IMR-90 (cell line): ENCODE measurements at regions not wholly inside any gene's neighbourhood (a gene's known extent, or its start where the extent isn't known, plus 50 kb on each side); places are given as distances from the start of the nearest gene placed in this dataset.

Experiments
- ATAC-seq: fragments of 200-7000 bp; cut with Tn5 transposase; 2 replicates; pipeline ENCODE4 v1.9.1; 2020; ENCODE audit warnings: low read depth, mild to moderate bottlenecking, moderate library complexity
- BruUV-seq: library from RNA; stranded (reverse); fragments of 400-500 nt; replicated peaks from 2 replicates; lab custom pipeline; 2021; lab: Mats Ljungman, UMichigan
- CTCF ChIA-PET: fragments of 300-600 bp; formaldehyde crosslinking; extraction: SDS; loops from one replicate; lab custom pipeline; 2021; ENCODE audit warnings: antibody characterized with exemption; lab: Yijun Ruan, JAX
- POLR2A ChIA-PET: fragments of 300-600 bp; sonication (Branson Sonifier 250); formaldehyde crosslinking; loops from one replicate; lab custom pipeline; 2022; ENCODE audit warnings: antibody characterized with exemption; ENCODE audit not compliant: unreplicated experiment; lab: Charles Lee
- DNase-seq: peaks from one replicate; pipeline ENCODE4 v3.0.0; 2013
- H2AFZ ChIP-seq: replicated peaks from 2 replicates; pipeline ENCODE3; 2013; ENCODE audit warnings: low read length, mild to moderate bottlenecking; ENCODE audit not compliant: poor library complexity
- H2AK5ac ChIP-seq: 2 replicates; pipeline ENCODE4 v1.6.1; 2013; ENCODE audit warnings: low read depth, low read length, inconsistent platforms
- H2AK9ac ChIP-seq: replicated peaks from 2 replicates; pipeline ENCODE3; 2013; ENCODE audit warnings: mild to moderate bottlenecking, low read depth, low read length, moderate library complexity; ENCODE audit not compliant: poor library complexity
- H2BK120ac ChIP-seq: 2 replicates; pipeline ENCODE4 v1.6.1; 2013; ENCODE audit warnings: low read depth, low read length, inconsistent platforms
- H2BK15ac ChIP-seq: 3 replicates; pipeline ENCODE4 v1.6.1; 2013; ENCODE audit warnings: low read depth, low read length, inconsistent platforms
- H2BK20ac ChIP-seq: 2 replicates; pipeline ENCODE4 v1.6.1; 2013; ENCODE audit warnings: low read depth, mild to moderate bottlenecking, inconsistent platforms, low read length, moderate library complexity
- H2BK5ac ChIP-seq: 2 replicates; pipeline ENCODE4 v1.6.1; 2013; ENCODE audit warnings: mild to moderate bottlenecking, low read depth, low read length, inconsistent platforms; ENCODE audit not compliant: poor library complexity, severe bottlenecking
- H3K14ac ChIP-seq: replicated peaks from 2 replicates; pipeline ENCODE4 v1.6.1; 2013; ENCODE audit warnings: low read depth, low read length, inconsistent platforms
- H3K18ac ChIP-seq: 2 replicates; pipeline ENCODE4 v1.6.1; 2013; ENCODE audit warnings: low read depth, low read length, control low read depth
- H3K23ac ChIP-seq: 2 replicates; pipeline ENCODE4 v1.6.1; 2013; ENCODE audit warnings: low read depth, low read length, inconsistent platforms
- H3K27ac ChIP-seq: 2 replicates; pipeline ENCODE4 v1.5.1; 2013; ENCODE audit warnings: mild to moderate bottlenecking, control low read depth, low read length; ENCODE audit not compliant: insufficient read depth
- H3K27me3 ChIP-seq: 2 replicates; pipeline ENCODE4 v1.6.1; 2013; ENCODE audit warnings: low read length; ENCODE audit not compliant: control insufficient read depth, insufficient read depth
- H3K36me3 ChIP-seq: 2 replicates; pipeline ENCODE4 v1.6.1; 2013; ENCODE audit warnings: low read length, mixed read lengths; ENCODE audit not compliant: control insufficient read depth, insufficient read depth
- H3K4ac ChIP-seq: 2 replicates; pipeline ENCODE4 v1.6.1; 2013; ENCODE audit warnings: low read depth, low read length, inconsistent platforms
- H3K4me1 ChIP-seq: 2 replicates; pipeline ENCODE4 v1.6.1; 2013; ENCODE audit warnings: low read length, mixed read lengths; ENCODE audit not compliant: control insufficient read depth, insufficient read depth
- H3K4me2 ChIP-seq: 2 replicates; pipeline ENCODE4 v1.6.1; 2013; ENCODE audit warnings: low read depth, mild to moderate bottlenecking, control low read depth, low read length, moderate library complexity
- H3K4me3 ChIP-seq: 2 replicates; pipeline ENCODE4 v1.5.1; 2013; ENCODE audit warnings: low read depth, mild to moderate bottlenecking, control low read depth, low read length, moderate library complexity; ENCODE audit not compliant: insufficient read depth
- H3K56ac ChIP-seq: 2 replicates; pipeline ENCODE4 v1.6.1; 2013; ENCODE audit warnings: low read length, inconsistent platforms; ENCODE audit not compliant: insufficient read depth; ENCODE audit errors: extremely low read depth
- H3K79me1 ChIP-seq, 2 experiments: 2 replicates each; pipeline ENCODE4 v1.6.1; 2013; ENCODE audit warnings: low read length in 2 of 2, inconsistent platforms in 1 of 2, low read depth in 1 of 2
- H3K9ac ChIP-seq: 2 replicates; pipeline ENCODE4 v1.6.1; 2013; ENCODE audit warnings: low read depth, low read length, control low read depth
- H3K9me1 ChIP-seq: 2 replicates; pipeline ENCODE4 v1.6.1; 2013; ENCODE audit warnings: low read length, inconsistent platforms; ENCODE audit not compliant: insufficient read depth
- H3K9me3 ChIP-seq: 2 replicates; pipeline ENCODE4 v1.6.1; 2013; ENCODE audit warnings: low read length; ENCODE audit not compliant: control insufficient read depth, insufficient read depth
- H4K20me1 ChIP-seq: 2 replicates; pipeline ENCODE4 v1.6.1; 2013; ENCODE audit warnings: low read length, inconsistent platforms; ENCODE audit not compliant: insufficient read depth
- H4K5ac ChIP-seq: 2 replicates; pipeline ENCODE4 v1.6.1; 2013; ENCODE audit warnings: mild to moderate bottlenecking, low read depth, low read length, control low read depth
- H4K8ac ChIP-seq, 2 experiments: 2 replicates each; pipeline ENCODE4 v1.6.1; 2013; ENCODE audit warnings: low read depth in 2 of 2, low read length in 2 of 2, control low read depth in 1 of 2, inconsistent platforms in 1 of 2
- H4K91ac ChIP-seq: 2 replicates; pipeline ENCODE4 v1.6.1; 2013; ENCODE audit warnings: low read depth, low read length, inconsistent platforms; ENCODE audit not compliant: insufficient read depth
- NFE2L2 ChIP-seq: fragments of 150-350 bp; IDR thresholded peaks from 2 replicates; pipeline ENCODE4 v1.6.1; 2016; ENCODE audit warnings: low read depth, mild to moderate bottlenecking, low read length
- WGBS, 2 experiments: methylation state at CpG; one replicate each; pipeline versions ENCODE4 v1.1.5 to v1.1.7; 2013; ENCODE audit warnings: missing lambda C conversion rate in 2 of 2; ENCODE audit not compliant: insufficient read length in 1 of 2; ENCODE audit errors: extremely low coverage in 2 of 2; 5-methylcytosine and 5-hydroxymethylcytosine counted together
- dilution Hi-C: fragments of 300-500 bp; cut with HindIII; formaldehyde crosslinking; loops from one replicate; pipeline ENCODE4 v1.14.3; 2018; ENCODE audit warnings: low sequenced_read_pairs; ENCODE audit not compliant: unreplicated experiment
- in situ Hi-C: fragments of 300-500 bp; cut with MboI; formaldehyde crosslinking; loops from 3 replicates; pipeline ENCODE4 v1.14.3; 2019; ENCODE audit warnings: low sequenced_read_pairs, inconsistent platforms, mixed read lengths
- intact Hi-C: fragments of 100-400 bp; cut with micrococcal nuclease; formaldehyde crosslinking; loops from 2 replicates; pipeline ENCODE4 v1.10.0; 2022

DNA sequence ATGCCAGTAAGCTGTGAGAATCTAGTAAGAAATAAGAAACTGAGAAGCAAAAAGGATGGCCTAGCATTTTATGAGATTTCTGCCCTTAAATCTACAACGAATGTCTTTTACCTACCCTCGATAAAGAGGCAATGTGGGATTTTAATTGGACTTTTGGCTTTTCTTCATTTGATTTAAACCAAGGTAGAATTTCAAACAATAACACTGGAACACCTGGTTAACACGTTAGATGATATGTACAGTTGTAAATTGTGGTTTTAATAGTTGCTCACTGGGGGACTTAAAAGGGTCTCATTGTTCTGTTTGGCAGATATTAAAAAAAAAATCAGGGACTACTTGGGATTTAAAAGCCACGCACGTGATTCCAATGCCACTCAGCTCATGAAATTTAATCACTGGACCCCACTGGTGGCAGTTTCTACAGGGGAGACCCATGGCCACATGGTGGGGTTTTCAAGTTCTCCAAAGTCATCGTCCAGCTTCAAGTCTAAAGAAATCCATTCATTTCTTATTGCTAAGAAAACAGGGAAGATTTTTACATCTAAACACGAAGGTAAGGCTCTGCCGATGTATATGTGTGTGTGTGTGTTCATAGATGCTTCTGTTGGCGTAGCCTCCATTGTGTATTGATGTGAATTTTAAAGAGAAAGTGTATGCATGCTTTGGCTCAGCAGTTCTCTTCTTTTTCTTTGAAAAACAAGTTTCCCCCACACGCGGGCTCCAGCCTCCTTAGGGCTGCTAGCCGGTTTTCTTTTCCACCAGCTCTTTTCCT, 588.6 kb upstream of the MKI67 start:
- no peak overlapping the region for H3K9ac ChIP-seq
- dilution Hi-C loops (no loop called here), intact Hi-C loops (no loop called here), in situ Hi-C loops (no loop called here)
- no peak overlapping the region for H3K56ac ChIP-seq
- no peak overlapping the region for H3K14ac ChIP-seq
- no peak overlapping the region for H3K18ac ChIP-seq
- H2BK15ac ChIP-seq = no peak overlapping the region
- no peak overlapping the region for H4K5ac ChIP-seq
- no peak for DNase-seq
- no peak overlapping the region for H2BK120ac ChIP-seq
- no TSS peak for BruUV-seq
- no peak overlapping the region for H2AFZ ChIP-seq
- TF ChIP-seq NFE2L2 = no peak
- no peak overlapping the region for H4K8ac ChIP-seq
- H3K23ac ChIP-seq = no peak overlapping the region
- peaks cover 58% of the 10 kb centered on the region for H3K9me3 ChIP-seq
- H3K27ac ChIP-seq = no peak overlapping the region
- H3K9me1 ChIP-seq = no peaks in the 10 kb centered on the region
- H2AK5ac ChIP-seq = no peak overlapping the region
- H2AK9ac ChIP-seq = no peak overlapping the region
- ChIA-PET CTCF (no interaction called here), POLR2A (no interaction called here)
- H3K4me2 ChIP-seq = no peak overlapping the region
- H2BK20ac ChIP-seq = no peak overlapping the region
- H3K4ac ChIP-seq = no peak overlapping the region
- no peak for ATAC-seq
- no peaks in the 10 kb centered on the region for H3K4me1 ChIP-seq
- no peak overlapping the region for H4K91ac ChIP-seq
- no CpG with 5 or more reads among the region's 12 CpGs for WGBS, 2 experiments
- H3K4me3 ChIP-seq = no peak overlapping the region
- H3K36me3 ChIP-seq = no peaks in the 10 kb centered on the region
- H3K79me1 ChIP-seq = no peaks in the 10 kb centered on the region
- no peak overlapping the region for H2BK5ac ChIP-seq
- H4K20me1 ChIP-seq = no peaks in the 10 kb centered on the region
- no peaks in the 10 kb centered on the region for H3K27me3 ChIP-seq
